Erythroblast (primary cell): ENCODE measurements at regions not wholly inside any gene's neighbourhood (a gene's known extent, or its start where the extent isn't known, plus 50 kb on each side); places are given as distances from the start of the nearest gene placed in this dataset.
"Not testable (repeated sequence)": the region's sequence is repeated elsewhere in the genome, so short reads cannot be mapped to it uniquely, and the experiment has no call there.

Experiments used
- GATA1 ChIP-seq: IDR thresholded peaks from 2 replicates; pipeline ENCODE4 v1.6.1; 2011; ENCODE audit warnings: low read depth, mild to moderate bottlenecking, control low read depth, low read length, moderate library complexity
- POLR2A ChIP-seq: IDR thresholded peaks from 2 replicates; pipeline ENCODE4 v1.6.1; 2011; ENCODE audit warnings: mild to moderate bottlenecking, low read length

DNA sequence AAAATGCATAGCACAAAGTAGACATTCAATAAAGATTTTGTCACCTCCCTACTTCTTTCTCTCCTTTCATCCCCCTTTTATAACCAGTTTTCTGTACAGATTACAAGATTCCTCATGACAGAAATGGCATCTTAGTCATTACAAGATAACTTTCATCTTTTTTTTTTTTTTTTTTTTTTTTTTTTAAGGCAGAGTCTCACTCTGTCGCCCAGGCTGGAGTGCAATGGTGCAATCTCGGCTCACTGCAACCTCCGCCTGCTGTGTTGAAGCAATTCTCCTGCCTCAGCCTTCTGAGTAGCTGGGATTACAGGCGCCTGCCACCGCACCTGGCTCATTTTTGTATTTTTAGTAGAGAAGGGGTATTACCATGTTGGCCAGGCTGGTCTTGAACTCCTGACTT, 75.2 kb upstream of the TMC1 start:
- not testable (repeated sequence) for TF ChIP-seq POLR2A, GATA1
